GM12878 (cell line): ENCODE measurements at regions not wholly inside any gene's neighbourhood (a gene's known extent, or its start where the extent isn't known, plus 50 kb on each side); places are given as distances from the start of the nearest gene placed in this dataset.

Experiments
- ASH2L ChIP-seq: fragments of 300-600, 200-600 bp; sonication (generic); IDR thresholded peaks from 2 replicates; pipeline ENCODE4 v1.6.1; 2017; ENCODE audit warnings: low read depth, mild to moderate bottlenecking, borderline replicate concordance
- ELK1 ChIP-seq: IDR thresholded peaks from 2 replicates; pipeline ENCODE4 v1.6.1; 2012; ENCODE audit warnings: low read depth, low read length, improper control_type of control experiment
- KDM1A ChIP-seq: fragments of 200-600 bp; sonication (generic); IDR thresholded peaks from 2 replicates; pipeline ENCODE4 v1.6.1; 2016; ENCODE audit warnings: borderline replicate concordance
- LARP7 ChIP-seq: fragments of 450-650 bp; IDR thresholded peaks from 2 replicates; pipeline ENCODE4 v1.6.1; 2017; ENCODE audit warnings: mild to moderate bottlenecking
- MYB ChIP-seq: fragments of 150-350 bp; IDR thresholded peaks from 2 replicates; pipeline ENCODE4 v1.6.1; 2014; ENCODE audit warnings: mild to moderate bottlenecking, low read depth, low read length, borderline replicate concordance
- NFIC ChIP-seq: IDR thresholded peaks from 2 replicates; pipeline ENCODE4 v1.6.1; 2012; ENCODE audit warnings: low read depth, mild to moderate bottlenecking, inconsistent platforms, low read length, moderate library complexity
- NFXL1 ChIP-seq: fragments of 450-650 bp; IDR thresholded peaks from 2 replicates; pipeline ENCODE4 v1.6.1; 2017; ENCODE audit warnings: antibody characterized with exemption, mild to moderate bottlenecking, borderline replicate concordance
- PBX3 ChIP-seq: IDR thresholded peaks from 2 replicates; pipeline ENCODE4 v1.6.1; 2011; ENCODE audit warnings: mild to moderate bottlenecking, low read depth, low read length, moderate library complexity; ENCODE audit not compliant: insufficient replicate concordance
- RELA ChIP-seq: fragments of 450-650 bp; IDR thresholded peaks from 2 replicates; pipeline ENCODE4 v1.8.0; 2014; ENCODE audit warnings: borderline replicate concordance; ENCODE audit not compliant: partially characterized antibody
- TBL1XR1 ChIP-seq: IDR thresholded peaks from 2 replicates; pipeline ENCODE4 v1.6.1; 2012; ENCODE audit warnings: low read depth, low read length, improper control_type of control experiment
- WRNIP1 ChIP-seq: IDR thresholded peaks from 2 replicates; pipeline ENCODE4 v1.6.1; 2011; ENCODE audit warnings: low read depth, low read length, improper control_type of control experiment, borderline replicate concordance
- ZBTB4 ChIP-seq: fragments of 450-650 bp; formaldehyde crosslinking; IDR thresholded peaks from 2 replicates; pipeline ENCODE4 v1.4.0; 2022; ENCODE audit warnings: mild to moderate bottlenecking, moderate library complexity
- ZNF592 ChIP-seq: fragments of 450-650 bp; IDR thresholded peaks from 2 replicates; pipeline ENCODE4 v1.6.1; 2017; ENCODE audit warnings: mild to moderate bottlenecking, moderate library complexity
- ZNF687 ChIP-seq: fragments of 450-650 bp; IDR thresholded peaks from 2 replicates; pipeline ENCODE4 v1.6.1; 2017; ENCODE audit warnings: mild to moderate bottlenecking, moderate library complexity

GRCh38 chr10:62707810-62708209 lies 96.7 kb upstream of the ADO start (continued):
- TF ChIP-seq ZNF592 = no peak
- TF ChIP-seq MYB = no peak
- TF ChIP-seq WRNIP1 = no peak
- peak; percentile 95 for TF ChIP-seq TBL1XR1
- no peak for TF ChIP-seq ZBTB4 (CRISPR knock-in tag)
- TF ChIP-seq NFIC = peak; percentile 87
- no peak for TF ChIP-seq RELA
- TF ChIP-seq LARP7 = no peak
- TF ChIP-seq KDM1A = no peak
- no peak for TF ChIP-seq NFXL1
- no peak for TF ChIP-seq ASH2L
- TF ChIP-seq ELK1 = no peak
- TF ChIP-seq PBX3 = no peak
- no peak for TF ChIP-seq ZNF687
